ENCODE measurements at regions not wholly inside any gene's neighbourhood (a gene's known extent, or its start where the extent isn't known, plus 50 kb on each side); places are given as distances from the start of the nearest gene placed in this dataset.

- TF ChIP-seq TAF1 (IDR thresholded peaks at IDR 0.05; ENCODE audit: low read depth) (no peak), EZH2 (IDR thresholded peaks at IDR 0.05; ENCODE audit: borderline replicate concordance, insufficient read depth, low read length, poor library complexity, severe bottlenecking) (no peak), SMC3 (conservative IDR thresholded peaks at IDR 0.05; ENCODE audit: poor library complexity) (no peak), CTCF (IDR thresholded peaks at IDR 0.05; ENCODE audit: poor library complexity, severe bottlenecking) (no peak), EP300 (conservative IDR thresholded peaks at IDR 0.05; ENCODE audit: poor library complexity, severe bottlenecking) (no peak), POLR2AphosphoS5 (IDR thresholded peaks at IDR 0.05) (no peak), RAD21 (conservative IDR thresholded peaks at IDR 0.05) (no peak), REST (IDR thresholded peaks at IDR 0.05; ENCODE audit: borderline replicate concordance) (no peak), MXI1 (conservative IDR thresholded peaks at IDR 0.05; ENCODE audit: poor library complexity, severe bottlenecking) (no peak)
These were observed 210.8 kb upstream of the POU3F1 start for GRCh38 chr1:38257374-38257773.

Measured in neural cell (in vitro differentiated cells).